ENCODE measurements at regions not wholly inside any gene's neighbourhood (a gene's known extent, or its start where the extent isn't known, plus 50 kb on each side); places are given as distances from the start of the nearest gene placed in this dataset.
"Not testable (repeated sequence)": the region's sequence is repeated elsewhere in the genome, so short reads cannot be mapped to it uniquely, and the experiment has no call there.

DNA sequence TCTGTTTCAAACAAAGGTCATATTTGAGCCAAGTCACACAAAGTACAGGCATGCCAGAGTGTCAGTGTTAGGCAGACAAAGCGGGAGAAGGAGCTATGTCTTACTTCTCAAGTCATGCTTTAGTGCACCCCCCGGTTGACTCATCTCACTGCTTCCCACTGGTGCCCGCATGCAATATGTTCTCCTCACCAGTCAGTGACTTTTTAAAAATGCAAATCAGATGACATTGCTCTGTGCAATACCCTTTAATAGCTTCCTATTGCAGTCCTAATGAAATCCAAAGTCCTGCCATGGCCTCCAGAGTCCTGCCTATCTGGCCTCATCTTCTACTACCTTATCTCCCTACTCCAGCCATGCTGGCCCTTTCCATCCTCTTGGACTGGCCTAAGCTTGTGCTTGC is 429.1 kb downstream of the ACTR3B start:
- no peak for DNase-seq (ENCODE audit: low spot score)

DNA sequence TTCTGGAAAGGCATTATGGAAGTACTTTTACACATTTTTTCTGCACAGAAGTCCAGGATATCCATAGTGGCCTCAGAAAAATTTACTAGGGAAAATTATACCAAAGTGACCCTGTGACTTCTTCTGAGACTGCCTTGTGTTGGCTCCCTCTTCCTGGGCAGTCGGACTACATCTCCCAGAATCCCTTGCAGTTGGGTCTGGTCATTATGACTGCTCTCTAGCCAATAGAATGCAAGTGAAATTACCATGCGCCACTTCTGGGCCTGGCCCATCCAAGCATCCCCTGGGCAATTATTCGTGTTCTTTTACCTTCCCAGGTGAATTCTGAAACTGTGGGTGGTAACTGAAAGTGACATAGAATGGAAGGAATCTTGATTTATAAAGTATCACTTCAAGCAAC is 430.9 kb downstream of the ACTR3B start:
- DNase-seq (ENCODE audit: low spot score): peak; percentile 16
- TF ChIP-seq, protein P1, sequence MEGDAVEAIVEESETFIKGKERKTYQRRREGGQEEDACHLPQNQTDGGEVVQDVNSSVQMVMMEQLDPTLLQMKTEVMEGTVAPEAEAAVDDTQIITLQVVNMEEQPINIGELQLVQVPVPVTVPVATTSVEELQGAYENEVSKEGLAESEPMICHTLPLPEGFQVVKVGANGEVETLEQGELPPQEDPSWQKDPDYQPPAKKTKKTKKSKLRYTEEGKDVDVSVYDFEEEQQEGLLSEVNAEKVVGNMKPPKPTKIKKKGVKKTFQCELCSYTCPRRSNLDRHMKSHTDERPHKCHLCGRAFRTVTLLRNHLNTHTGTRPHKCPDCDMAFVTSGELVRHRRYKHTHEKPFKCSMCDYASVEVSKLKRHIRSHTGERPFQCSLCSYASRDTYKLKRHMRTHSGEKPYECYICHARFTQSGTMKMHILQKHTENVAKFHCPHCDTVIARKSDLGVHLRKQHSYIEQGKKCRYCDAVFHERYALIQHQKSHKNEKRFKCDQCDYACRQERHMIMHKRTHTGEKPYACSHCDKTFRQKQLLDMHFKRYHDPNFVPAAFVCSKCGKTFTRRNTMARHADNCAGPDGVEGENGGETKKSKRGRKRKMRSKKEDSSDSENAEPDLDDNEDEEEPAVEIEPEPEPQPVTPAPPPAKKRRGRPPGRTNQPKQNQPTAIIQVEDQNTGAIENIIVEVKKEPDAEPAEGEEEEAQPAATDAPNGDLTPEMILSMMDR (IDR thresholded peaks at IDR 0.05; ENCODE audit: extremely low read depth, missing control alignments): no peak

More for the DNA sequence above, 429.1 kb downstream of the ACTR3B start:
- TF ChIP-seq, protein P1 (IDR thresholded peaks at IDR 0.05; ENCODE audit: extremely low read depth, missing control alignments): no peak

DNA sequence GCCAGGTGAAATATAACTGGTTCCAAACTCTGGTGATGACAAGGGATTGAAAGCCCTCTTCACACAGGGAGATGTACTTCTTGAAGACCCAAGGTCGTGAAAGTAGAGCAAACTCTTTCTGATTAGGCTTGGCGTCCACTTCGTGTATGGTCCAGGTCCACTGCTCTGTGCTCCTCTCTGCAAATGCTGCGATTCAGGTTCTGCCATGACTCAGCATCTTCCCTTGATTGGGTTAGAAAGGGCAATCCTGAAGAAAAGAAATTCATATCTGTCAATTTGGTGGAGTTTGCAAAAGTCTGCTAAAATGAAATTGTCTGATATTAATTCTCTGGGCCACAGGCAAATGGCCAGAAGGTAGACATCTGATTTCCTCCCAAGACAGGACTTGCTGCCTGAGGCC is 431.4 kb downstream of the ACTR3B start:
- TF ChIP-seq, protein P1 (IDR thresholded peaks at IDR 0.05; ENCODE audit: extremely low read depth, missing control alignments): no peak
- DNase-seq (ENCODE audit: low spot score): no peak

DNA sequence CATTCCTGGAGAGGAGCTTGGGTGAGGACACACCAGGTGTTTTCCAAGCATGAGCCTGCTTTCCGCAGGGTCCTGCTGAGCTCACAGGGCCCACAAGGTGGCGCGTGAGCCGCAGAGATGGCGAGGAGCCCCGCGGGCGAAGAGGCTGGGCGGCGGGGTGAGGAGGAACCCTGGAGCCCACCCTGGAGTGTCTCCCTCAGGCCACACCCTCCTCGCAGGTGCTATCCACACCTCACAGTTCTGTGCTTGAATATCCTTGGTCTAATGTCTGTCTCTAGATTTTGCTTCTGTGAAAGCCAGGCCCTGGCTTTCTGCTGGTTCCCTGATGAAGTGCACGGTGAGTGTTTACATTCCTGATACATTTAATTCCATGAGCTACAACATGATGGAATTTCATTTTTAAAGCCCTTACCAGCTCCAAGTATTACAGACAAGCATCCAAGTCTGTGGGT is 433.6 kb downstream of the ACTR3B start:
- peak; percentile 29 for DNase-seq (ENCODE audit: low spot score)
- TF ChIP-seq, protein P1 (IDR thresholded peaks at IDR 0.05; ENCODE audit: extremely low read depth, missing control alignments): peak; percentile 59

DNA sequence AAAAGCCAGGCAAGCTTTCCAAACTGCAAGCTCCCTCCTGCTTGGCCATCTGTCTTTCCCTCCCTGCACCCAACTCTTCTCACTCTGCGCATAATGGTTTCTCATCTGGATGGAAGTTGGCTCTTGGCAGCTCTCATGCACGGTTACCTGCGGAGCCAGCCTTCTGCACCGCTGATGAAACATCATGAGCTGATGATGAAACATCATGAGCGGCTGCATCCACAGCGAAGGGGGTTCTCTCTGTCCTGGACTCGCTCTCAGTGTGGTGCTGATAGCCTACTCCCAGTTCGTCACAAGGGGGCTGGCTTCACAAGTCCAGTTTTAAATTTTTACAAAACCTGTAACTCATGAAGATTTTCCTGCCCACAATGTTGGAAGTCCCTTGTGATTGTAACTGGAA is 457.5 kb downstream of the ACTR3B start:
- TF ChIP-seq, protein P1 (IDR thresholded peaks at IDR 0.05; ENCODE audit: extremely low read depth, missing control alignments): no peak
- no peak for DNase-seq (ENCODE audit: low spot score)

DNA sequence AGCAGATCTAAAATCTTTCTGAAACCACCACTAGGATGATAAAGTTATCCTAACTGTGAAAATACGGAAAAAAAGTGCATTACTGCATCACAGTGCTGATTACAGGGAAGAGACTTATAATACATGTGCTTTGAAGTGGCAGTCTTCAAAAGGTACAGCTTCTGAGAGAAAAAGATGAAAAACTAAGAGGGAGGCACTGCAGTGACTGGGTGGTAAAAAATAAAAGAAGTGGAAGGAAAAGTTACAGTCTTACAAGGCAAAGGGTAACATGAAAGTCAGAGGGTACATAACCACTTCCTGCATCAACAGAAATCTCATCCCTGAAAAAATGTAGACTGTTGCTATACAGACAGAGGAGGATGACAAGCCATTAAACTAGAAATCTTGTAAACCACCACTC is 465.3 kb downstream of the ACTR3B start:
- DNase-seq (ENCODE audit: low spot score): no peak
- TF ChIP-seq, protein P1 (IDR thresholded peaks at IDR 0.05; ENCODE audit: extremely low read depth, missing control alignments): no peak

DNA sequence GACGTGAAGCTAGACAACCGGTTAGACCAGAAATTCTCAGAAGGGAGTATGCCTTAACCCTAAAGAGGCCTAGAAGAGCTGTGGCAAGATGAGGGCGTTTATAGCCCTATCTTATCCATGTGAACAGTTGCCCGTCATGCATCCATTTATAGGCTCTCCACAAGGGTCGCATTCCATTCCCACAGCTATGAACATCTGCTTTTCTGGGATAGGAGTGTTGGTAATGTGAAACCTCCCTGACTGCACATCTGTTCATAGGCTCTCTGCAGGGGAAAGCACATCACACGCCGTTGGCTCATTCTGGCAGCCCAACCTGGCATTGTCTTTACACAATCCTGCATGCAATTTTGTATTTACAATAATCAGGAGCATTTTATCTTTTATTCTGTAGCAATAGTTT is 485.6 kb downstream of the ACTR3B start:
- DNase-seq (ENCODE audit: low spot score): not testable (repeated sequence)

DNA sequence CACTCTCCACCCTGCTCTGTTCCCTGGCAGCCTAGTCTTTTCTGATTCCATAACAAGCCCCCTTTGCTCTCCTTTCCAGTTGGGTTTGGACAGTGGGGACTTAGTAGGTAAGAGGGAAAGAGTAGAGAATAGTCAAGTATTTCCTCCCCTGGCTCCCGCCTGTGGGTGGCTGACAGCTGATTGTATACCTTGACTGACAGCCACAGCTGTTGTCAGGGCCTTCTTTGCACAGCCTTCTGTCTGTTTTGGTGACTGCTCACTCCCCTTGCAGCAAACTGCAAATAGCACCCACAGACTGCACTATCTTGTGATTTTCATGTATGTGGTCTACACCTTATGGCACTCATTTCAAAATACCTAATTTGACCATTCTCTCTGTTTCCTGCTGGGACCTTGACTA is 486.3 kb downstream of the ACTR3B start:
- TF ChIP-seq, protein P1 (IDR thresholded peaks at IDR 0.05; ENCODE audit: extremely low read depth, missing control alignments): no peak
- DNase-seq (ENCODE audit: low spot score): no peak

Measured in GM20000 (cell line).